H1 (cell line): ENCODE measurements at regions not wholly inside any gene's neighbourhood (a gene's known extent, or its start where the extent isn't known, plus 50 kb on each side); places are given as distances from the start of the nearest gene placed in this dataset.

Experiments used
- ATF2 ChIP-seq: IDR thresholded peaks from 2 replicates; pipeline ENCODE4 v1.6.1; 2012; ENCODE audit warnings: low read length, inconsistent platforms
- BRCA1 ChIP-seq: IDR thresholded peaks from 2 replicates; pipeline ENCODE4 v1.6.1; 2012; ENCODE audit warnings: low read depth, low read length, improper control_type of control experiment
- CHD2 ChIP-seq: IDR thresholded peaks from 2 replicates; pipeline ENCODE4 v1.6.1; 2012; ENCODE audit warnings: low read length, improper control_type of control experiment
- CTCF ChIP-seq, 3 experiments: IDR thresholded peaks; 1 replicate in 2 of 3; 2 replicates in 1 of 3; pipeline versions ENCODE4 v1.5.1 to v1.6.1; 2011; ENCODE audit warnings: low read length in 3 of 3, mild to moderate bottlenecking in 3 of 3, inconsistent platforms in 2 of 3, low read depth in 1 of 3, moderate library complexity in 1 of 3; ENCODE audit not compliant: insufficient read depth in 1 of 3; ENCODE audit errors: control extremely low read depth in 1 of 3
- GABPA ChIP-seq: IDR thresholded peaks from 2 replicates; pipeline ENCODE4 v1.6.1; 2011; ENCODE audit warnings: mild to moderate bottlenecking, low read length, moderate library complexity, borderline replicate concordance; ENCODE audit not compliant: insufficient read depth
- HDAC2 ChIP-seq, 2 experiments: fragments of 300-600 bp in 1 of 2; sonication (generic) in 1 of 2; IDR thresholded peaks; 2 replicates each; pipeline ENCODE4 v1.6.1; 2011 to 2012; ENCODE audit warnings: low read depth in 2 of 2, low read length in 2 of 2, mild to moderate bottlenecking in 2 of 2, moderate library complexity in 2 of 2, borderline replicate concordance in 1 of 2, inconsistent platforms in 1 of 2
- MAX ChIP-seq: IDR thresholded peaks from 2 replicates; pipeline ENCODE4 v1.6.1; 2012; ENCODE audit warnings: inconsistent platforms
- POLR2A ChIP-seq, 2 experiments: IDR thresholded peaks; 1 replicate in 1 of 2; 2 replicates in 1 of 2; pipeline ENCODE4 v1.6.1; 2011; ENCODE audit warnings: low read depth in 2 of 2, low read length in 2 of 2, mild to moderate bottlenecking in 2 of 2; ENCODE audit errors: control extremely low read depth in 1 of 2
- POLR2AphosphoS5 ChIP-seq: IDR thresholded peaks from 2 replicates; pipeline ENCODE4 v1.6.1; 2011; ENCODE audit warnings: low read depth, low read length
- RFX5 ChIP-seq: IDR thresholded peaks from 2 replicates; pipeline ENCODE4 v1.6.1; 2011; ENCODE audit warnings: low read depth, low read length, improper control_type of control experiment, borderline replicate concordance
- TAF1 ChIP-seq: IDR thresholded peaks from 2 replicates; pipeline ENCODE4 v1.6.1; 2011; ENCODE audit warnings: mild to moderate bottlenecking, low read depth, low read length

GRCh38 chr15:62559381-62559733, 394.3 kb upstream of the C2CD4B start:
- TF ChIP-seq CTCF (IDR thresholded peaks at IDR 0.05; ENCODE audit: control extremely low read depth in 1 of 3, insufficient read depth in 1 of 3, low read depth in 1 of 3, low read length in 3 of 3) (no peak), CHD2 (no peak), GABPA (no peak), BRCA1 (no peak), HDAC2 (IDR thresholded peaks at IDR 0.05; ENCODE audit: borderline replicate concordance in 1 of 2, low read depth in 2 of 2, low read length in 2 of 2) (no peak), POLR2A (IDR thresholded peaks at IDR 0.05; ENCODE audit: control extremely low read depth in 1 of 2, low read depth in 2 of 2, low read length in 2 of 2) (no peak), MAX (no peak), TAF1 (no peak), ATF2 (no peak), POLR2AphosphoS5 (no peak), RFX5 (no peak)
